NCI-H510A treated with DMSO at 0.1 percent for 48 hours (cell line): ENCODE measurements at regions not wholly inside any gene's neighbourhood (a gene's known extent, or its start where the extent isn't known, plus 50 kb on each side); places are given as distances from the start of the nearest gene placed in this dataset.
"Not testable (repeated sequence)": the region's sequence is repeated elsewhere in the genome, so short reads cannot be mapped to it uniquely, and the experiment has no call there.

Experiments
- DNase-seq: peaks from one replicate; lab custom pipeline; 2025; lab: John Stamatoyannopoulos, UW

- DNase-seq = no peak
Measured at GRCh38 chr14:30266290-30266689, 292.7 kb upstream of the G2E3 start.

DNA sequence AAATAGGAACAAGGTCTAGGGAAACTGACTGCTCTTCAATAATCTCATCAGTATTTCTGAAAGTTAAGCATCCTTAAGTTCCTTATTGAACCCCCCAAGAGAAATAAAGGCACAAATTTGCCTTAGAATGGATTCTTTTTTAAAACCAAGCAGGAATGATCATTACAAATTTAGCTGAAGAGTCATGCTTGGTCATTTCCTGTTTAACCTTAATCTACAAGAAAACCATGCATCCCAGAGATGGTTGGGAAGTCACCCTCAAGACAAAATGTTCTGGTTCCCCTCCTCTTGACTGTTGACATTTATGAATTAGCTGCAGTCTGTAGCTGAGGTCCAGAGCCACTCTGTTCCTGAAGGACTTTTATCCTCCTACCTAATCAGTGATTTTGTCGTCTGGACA lies 291.8 kb upstream of the G2E3 start:
- no peak for DNase-seq

GRCh38 chr14:30270200-30271161 lies 288.5 kb upstream of the G2E3 start:
- DNase-seq = peak; percentile 92

DNA sequence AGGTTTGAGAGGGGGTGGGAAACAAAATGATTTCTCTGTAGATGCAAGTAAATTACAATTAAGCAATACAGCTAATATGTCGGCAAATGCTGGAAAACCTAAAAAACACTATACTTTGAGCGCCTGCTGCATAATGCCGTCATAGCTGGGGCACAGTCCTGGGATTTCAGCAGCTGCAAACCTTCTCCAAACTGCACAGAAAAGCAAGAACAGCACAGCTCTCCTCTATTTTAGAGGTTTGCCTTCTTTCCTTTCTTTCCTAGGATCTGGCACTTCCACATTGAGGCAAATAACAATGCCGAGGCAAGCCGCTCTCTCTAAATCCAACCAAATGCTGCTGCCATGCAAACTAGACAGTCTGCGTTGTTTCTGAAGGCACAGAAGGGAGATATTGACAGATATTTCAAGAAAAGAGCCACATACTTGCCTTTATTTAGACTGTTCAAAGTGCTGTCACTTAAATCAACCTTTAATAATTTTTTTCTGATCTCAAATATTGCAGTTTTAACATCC lies 287.1 kb upstream of the G2E3 start:
- no peak for DNase-seq

GRCh38 chr14:30272848-30273832 lies 285.8 kb upstream of the G2E3 start:
- DNase-seq = no peak

DNA sequence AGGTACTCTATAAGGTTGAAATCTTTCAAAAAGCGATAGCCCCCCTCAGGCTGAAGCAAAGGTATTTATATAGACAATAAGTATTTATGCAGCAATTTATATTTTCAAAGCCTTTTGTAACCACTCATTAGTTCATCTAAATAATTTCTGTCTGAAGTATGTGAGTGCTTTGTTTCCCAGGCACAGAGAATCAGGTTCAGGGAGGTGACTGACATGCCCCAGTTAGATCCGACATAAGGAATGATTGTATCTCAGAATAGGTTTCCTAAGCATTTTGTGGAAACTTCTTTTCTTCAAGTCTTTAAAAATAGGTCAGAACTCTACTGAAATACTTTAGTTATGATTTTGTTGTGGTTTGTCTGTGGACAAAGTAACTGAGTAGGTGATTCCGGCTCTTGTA lies 283.4 kb upstream of the G2E3 start:
- no peak for DNase-seq

DNA sequence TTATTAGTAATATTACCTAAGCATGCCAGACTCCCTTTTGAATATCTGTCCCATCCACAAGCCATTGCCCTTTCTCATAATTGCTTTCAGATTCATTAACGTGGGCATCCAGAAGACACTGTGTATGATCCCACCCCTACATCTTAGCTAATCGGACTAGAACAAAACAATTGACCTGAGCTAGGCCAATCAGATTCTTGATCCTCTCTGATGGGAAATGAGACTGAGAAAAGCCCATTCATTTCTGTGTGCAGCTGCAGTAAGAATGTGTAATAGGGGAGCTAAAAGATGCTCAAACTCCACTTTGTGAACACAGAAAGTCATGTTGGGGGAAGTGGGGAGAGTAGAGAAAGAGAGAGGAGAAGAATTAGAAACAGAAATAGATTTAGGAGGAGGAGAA lies 281.7 kb upstream of the G2E3 start:
- no peak for DNase-seq

GRCh38 chr14:30278856-30279255 lies 280.1 kb upstream of the G2E3 start:
- not testable (repeated sequence) for DNase-seq

GRCh38 chr14:30283822-30284446 lies 275.0 kb upstream of the G2E3 start:
- DNase-seq = peak; percentile 4

GRCh38 chr14:30284808-30285207 lies 274.1 kb upstream of the G2E3 start:
- DNase-seq = no peak

DNA sequence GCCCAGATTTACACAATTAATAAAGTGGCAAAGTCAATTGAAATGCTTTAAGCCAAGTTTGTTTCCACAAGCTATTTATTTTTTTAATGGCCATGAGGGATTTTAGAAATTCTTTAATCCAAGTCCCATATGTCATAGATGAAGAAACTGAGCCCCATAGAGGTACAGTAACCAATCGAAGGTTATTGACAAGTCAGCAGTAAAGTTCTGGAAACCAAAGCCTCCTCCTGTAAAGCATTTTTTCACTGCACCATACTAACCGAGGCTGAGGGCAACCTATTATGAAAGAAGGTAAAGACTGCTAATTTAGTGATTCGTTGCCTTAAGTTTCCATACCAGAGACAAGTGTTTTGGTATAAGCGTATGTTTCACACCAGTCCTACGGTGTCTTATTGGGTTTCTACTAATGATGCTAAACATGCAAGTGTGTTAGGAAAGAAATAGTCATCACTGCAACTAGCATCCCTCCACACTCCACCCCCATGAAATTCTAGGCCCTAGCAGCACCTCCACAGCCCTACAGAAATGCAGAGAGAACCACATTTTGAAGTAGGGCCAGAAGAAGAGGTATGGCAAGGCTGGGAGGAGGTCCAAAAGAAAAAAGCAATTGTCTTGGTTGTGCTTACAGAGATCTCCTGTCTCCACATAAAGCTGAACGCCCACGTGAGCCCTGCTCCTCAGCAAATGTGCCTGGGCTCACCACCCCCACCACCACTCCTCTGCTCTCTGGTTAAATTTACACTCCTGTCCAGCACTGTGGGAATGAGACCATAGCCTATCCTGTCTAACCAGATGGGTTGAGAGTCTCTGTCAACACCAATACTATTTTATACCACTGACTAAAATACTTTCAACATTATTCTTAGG lies 271.1 kb upstream of the G2E3 start:
- no peak for DNase-seq

DNA sequence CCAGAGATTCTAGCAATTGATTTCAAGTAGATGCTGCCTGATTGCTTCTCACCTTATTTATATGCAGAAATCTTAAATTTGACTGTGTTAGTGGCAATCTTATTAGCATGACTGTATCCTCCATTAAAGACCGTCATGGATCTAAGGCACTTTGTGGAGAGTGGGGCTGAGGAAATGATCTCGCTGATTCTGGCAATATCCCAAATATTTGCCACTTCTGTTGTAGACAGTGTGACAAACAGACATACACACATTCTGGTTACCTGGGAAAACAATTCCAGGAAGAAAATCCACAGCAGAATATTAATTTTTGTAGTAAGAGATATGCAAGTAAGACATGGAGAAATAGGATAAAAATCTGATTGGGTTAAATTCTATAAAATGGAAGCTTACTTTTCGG lies 269.0 kb upstream of the G2E3 start:
- DNase-seq = no peak

GRCh38 chr14:30291216-30291615 lies 267.7 kb upstream of the G2E3 start:
- no peak for DNase-seq

GRCh38 chr14:30292541-30292940 lies 266.4 kb upstream of the G2E3 start:
- DNase-seq = no peak

- DNase-seq = peak; percentile 83
Measured at GRCh38 chr14:30295980-30296379, 263.0 kb upstream of the G2E3 start.

DNA sequence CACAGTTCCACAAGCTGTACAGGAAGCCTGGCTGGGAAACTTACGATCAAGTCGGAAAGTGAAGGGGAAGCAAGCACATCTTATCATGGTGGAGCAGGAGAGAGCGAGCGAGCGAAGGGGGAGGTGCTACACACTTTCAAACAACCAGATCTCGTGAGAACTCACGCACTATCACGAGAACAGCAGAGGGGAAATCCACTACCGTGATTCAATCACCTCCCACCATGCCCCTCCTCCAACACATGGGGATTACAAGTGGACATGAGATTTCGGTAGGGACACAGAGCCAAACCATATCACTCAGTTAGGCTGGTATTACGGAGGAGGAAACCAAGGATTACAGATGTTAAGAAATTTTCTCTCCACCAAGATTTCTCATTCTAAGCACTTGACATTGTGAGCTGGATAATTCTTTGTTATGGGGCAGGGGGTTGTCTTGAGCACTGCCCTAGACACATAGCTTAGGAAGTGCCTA lies 262.0 kb upstream of the G2E3 start:
- DNase-seq = no peak

DNA sequence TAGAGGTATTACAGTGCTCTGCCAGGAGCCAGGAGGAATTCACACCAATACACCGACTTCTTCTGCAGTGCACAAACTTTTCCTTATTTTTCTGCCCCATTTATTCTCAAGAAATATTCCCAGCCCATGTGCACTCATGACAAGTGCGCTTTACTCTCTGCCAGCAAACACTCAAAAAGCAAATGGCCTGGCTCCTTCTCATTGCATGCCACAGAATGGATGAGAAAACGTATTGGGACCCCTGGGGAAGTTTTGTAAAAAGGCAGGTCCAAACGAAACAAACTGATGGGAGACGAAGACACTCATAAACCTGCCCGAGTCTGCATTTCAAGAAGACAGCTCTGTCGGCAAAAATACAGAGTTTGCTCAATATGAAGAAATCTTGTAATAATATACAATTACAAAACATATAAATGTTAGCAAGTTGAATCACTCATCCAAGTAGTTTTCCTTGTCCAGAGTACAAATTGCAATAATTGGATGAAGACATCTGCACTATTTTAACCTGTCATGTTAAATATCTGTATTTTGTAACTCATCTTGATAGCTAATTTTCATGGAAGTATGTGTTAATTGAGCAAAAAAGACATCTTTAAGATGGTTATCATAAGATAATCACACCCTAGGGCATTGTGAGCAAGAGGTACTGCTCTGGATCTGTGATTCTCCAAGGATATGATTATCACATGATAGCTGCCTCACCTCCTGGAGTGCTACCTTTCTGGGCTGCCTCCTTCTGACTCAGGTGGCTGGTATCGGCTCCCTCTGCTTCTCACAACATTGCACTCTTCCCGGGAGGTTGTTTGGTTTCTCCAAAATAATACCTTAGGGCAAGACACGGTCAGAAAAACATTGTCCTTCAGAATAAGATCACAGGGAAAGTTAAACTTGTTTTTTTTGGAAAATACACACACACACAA lies 260.8 kb upstream of the G2E3 start:
- DNase-seq = no peak

DNA sequence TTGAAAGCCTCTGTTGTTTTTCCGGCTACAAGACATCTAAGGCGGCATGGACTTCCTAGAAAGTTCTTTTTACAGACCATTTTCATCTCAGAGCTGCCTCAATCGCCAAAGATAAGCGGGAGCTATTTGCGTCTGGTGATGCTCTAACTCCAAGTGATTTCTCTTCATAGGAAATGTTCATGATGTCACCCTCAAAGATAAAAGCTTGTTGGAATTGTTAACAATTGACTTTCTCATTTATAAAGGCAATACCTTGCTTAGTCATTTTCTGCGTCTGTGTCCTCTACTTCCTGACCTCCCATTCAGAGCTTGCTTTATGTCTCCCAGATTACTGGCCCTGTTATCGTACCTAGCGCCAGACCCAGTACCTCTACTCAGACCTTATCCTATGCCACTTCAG lies 259.0 kb upstream of the G2E3 start:
- DNase-seq = no peak

DNA sequence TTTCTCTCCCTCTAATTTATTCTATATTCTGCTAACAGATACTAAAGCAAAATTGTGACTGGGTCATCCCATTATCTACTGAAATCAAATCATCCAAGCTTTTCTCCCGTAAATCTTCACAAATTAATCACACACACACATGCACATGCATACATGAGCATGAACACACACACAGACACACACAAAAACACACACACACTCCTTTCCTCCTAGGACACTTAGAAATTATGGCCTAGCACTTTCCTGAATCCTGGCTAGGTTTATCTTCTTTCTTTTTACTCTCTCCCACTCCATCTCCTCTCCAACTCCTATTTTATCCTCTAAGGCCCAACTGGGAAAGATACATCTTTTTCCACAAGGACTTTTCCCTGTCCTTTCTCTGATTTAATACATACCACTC lies 255.6 kb upstream of the G2E3 start:
- DNase-seq = no peak

- no peak for DNase-seq
Measured at GRCh38 chr14:30305346-30305745, 253.6 kb upstream of the G2E3 start.
